ENCODE measurements at regions not wholly inside any gene's neighbourhood (a gene's known extent, or its start where the extent isn't known, plus 50 kb on each side); places are given as distances from the start of the nearest gene placed in this dataset.

DNA sequence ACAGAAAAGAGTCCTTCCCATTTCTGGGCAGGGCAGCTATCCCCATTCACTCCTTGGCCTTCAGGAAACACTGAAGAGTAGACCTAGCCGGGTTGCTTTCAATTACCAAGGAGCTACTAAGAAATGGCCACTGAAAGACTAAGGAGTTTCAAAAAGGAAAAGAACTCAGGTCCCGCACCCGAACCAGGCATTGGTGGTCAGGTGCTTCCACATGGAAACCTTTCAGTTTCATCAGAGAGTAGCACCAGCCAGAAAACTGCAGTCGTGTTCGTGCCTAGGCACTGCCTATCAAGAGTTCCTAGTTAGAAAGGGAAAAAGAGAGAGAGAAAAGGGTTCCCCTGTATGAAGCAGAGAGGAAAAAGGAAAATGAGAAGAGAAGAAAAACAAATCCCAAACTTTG lies 237.9 kb downstream of the KLHL4 start:
- Histone ChIP-seq H3K9ac (ENCODE audit: extremely low read depth, low read length, poor library complexity, severe bottlenecking) (no peak overlapping the region), H3K27me3 (ENCODE audit: control insufficient read depth, insufficient read depth, low read length, poor library complexity, severe bottlenecking) (no peaks in the 10 kb centered on the region), H3K36me3 (ENCODE audit: control insufficient read depth, insufficient read depth, low read length) (no peaks in the 10 kb centered on the region), H3K9me3 (ENCODE audit: control insufficient read depth, low read length) (no peaks in the 10 kb centered on the region), H3K4me3 (ENCODE audit: low read length) (no peak overlapping the region), H3K27ac (ENCODE audit: low read depth, low read length) (no peak overlapping the region), H3K4me1 (ENCODE audit: control insufficient read depth, insufficient read depth, low read length) (no peaks in the 10 kb centered on the region)
- no peak for TF ChIP-seq CTCF (conservative IDR thresholded peaks at IDR 0.05)
- no peak for DNase-seq
- peaks cover 8% of the 10 kb centered on the region for H3K9me3 Mint-ChIP-seq
- no peaks in the 10 kb centered on the region for H3K4me1 Mint-ChIP-seq
- H3K4me3 Mint-ChIP-seq, result no peak overlapping the region
- no peaks in the 10 kb centered on the region for H3K36me3 Mint-ChIP-seq (ENCODE audit: low read depth)
- 90 to 100% methylated on average over 2 to 5 of the region's 5 CpGs for WGBS, 2 experiments (ENCODE audit: insufficient coverage in 1 of 2, insufficient read length in 1 of 2)
- H3K27me3 Mint-ChIP-seq (ENCODE audit: insufficient read depth), result no peaks in the 10 kb centered on the region
- H3K27ac Mint-ChIP-seq, result no peak overlapping the region

DNA sequence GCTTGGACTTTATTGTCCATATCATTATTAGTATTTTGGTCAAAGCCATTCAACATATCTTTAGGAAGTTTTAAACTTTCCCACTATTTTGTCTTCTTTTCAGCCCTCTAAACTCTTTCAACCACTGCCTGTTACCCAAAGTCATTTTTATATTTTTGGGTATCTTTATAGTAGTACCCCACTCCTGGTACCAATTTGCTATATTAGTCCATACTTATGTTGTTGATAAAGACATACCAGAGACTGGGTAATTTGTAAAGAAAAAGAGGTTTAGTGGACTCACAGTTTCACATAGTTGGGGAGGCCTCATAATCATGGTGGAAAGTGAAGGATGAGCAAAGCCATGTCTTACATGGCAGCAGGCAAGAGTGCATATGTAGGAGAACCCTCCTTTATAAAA lies 271.4 kb downstream of the KLHL4 start:
- no peak overlapping the region for H3K27ac Mint-ChIP-seq
- Histone ChIP-seq H3K9ac (ENCODE audit: extremely low read depth, low read length, poor library complexity, severe bottlenecking) (no peak overlapping the region), H3K9me3 (ENCODE audit: control insufficient read depth, low read length) (peaks cover 10% of the 10 kb centered on the region), H3K27ac (ENCODE audit: low read depth, low read length) (no peak overlapping the region), H3K4me1 (ENCODE audit: control insufficient read depth, insufficient read depth, low read length) (no peaks in the 10 kb centered on the region), H3K36me3 (ENCODE audit: control insufficient read depth, insufficient read depth, low read length) (no peaks in the 10 kb centered on the region), H3K4me3 (ENCODE audit: low read length) (no peak overlapping the region), H3K27me3 (ENCODE audit: control insufficient read depth, insufficient read depth, low read length, poor library complexity, severe bottlenecking) (no peaks in the 10 kb centered on the region)
- peaks cover 39% of the 10 kb centered on the region for H3K9me3 Mint-ChIP-seq
- H3K27me3 Mint-ChIP-seq (ENCODE audit: insufficient read depth), result no peaks in the 10 kb centered on the region
- TF ChIP-seq CTCF (conservative IDR thresholded peaks at IDR 0.05), result no peak
- no peaks in the 10 kb centered on the region for H3K4me1 Mint-ChIP-seq
- no peak for DNase-seq
- no peaks in the 10 kb centered on the region for H3K36me3 Mint-ChIP-seq (ENCODE audit: low read depth)
- H3K4me3 Mint-ChIP-seq, result no peak overlapping the region

GRCh38 chrX:87798039-87798438 lies 280.4 kb downstream of the KLHL4 start:
- H3K36me3 ChIP-seq (ENCODE audit: control insufficient read depth, insufficient read depth, low read length), result no peaks in the 10 kb centered on the region
- no peaks in the 10 kb centered on the region for H3K9me3 ChIP-seq (ENCODE audit: control insufficient read depth, low read length)
- H3K9me3 Mint-ChIP-seq, result no peaks in the 10 kb centered on the region
- no peaks in the 10 kb centered on the region for H3K4me1 Mint-ChIP-seq
- H3K9ac ChIP-seq (ENCODE audit: extremely low read depth, low read length, poor library complexity, severe bottlenecking), result no peak overlapping the region
- no peaks in the 10 kb centered on the region for H3K4me1 ChIP-seq (ENCODE audit: control insufficient read depth, insufficient read depth, low read length)
- no peaks in the 10 kb centered on the region for H3K36me3 Mint-ChIP-seq (ENCODE audit: low read depth)
- H3K27ac Mint-ChIP-seq, result no peak overlapping the region
- H3K4me3 Mint-ChIP-seq, result no peak overlapping the region
- no peaks in the 10 kb centered on the region for H3K27me3 ChIP-seq (ENCODE audit: control insufficient read depth, insufficient read depth, low read length, poor library complexity, severe bottlenecking)
- no peak for TF ChIP-seq CTCF (conservative IDR thresholded peaks at IDR 0.05)
- DNase-seq, result no peak
- no peak overlapping the region for H3K4me3 ChIP-seq (ENCODE audit: low read length)
- H3K27ac ChIP-seq (ENCODE audit: low read depth, low read length), result no peak overlapping the region
- no peaks in the 10 kb centered on the region for H3K27me3 Mint-ChIP-seq (ENCODE audit: insufficient read depth)
